Epithelial cell of proximal tubule (primary cell): ENCODE measurements at regions not wholly inside any gene's neighbourhood (a gene's known extent, or its start where the extent isn't known, plus 50 kb on each side); places are given as distances from the start of the nearest gene placed in this dataset.
A peak's percentile ranks its signal among the peaks of the same experiment; 100 is the strongest.
"Not testable (repeated sequence)": the region's sequence is repeated elsewhere in the genome, so short reads cannot be mapped to it uniquely, and the experiment has no call there.

Experiments used
- DNase-seq: peaks from one replicate; pipeline ENCODE4 v3.0.0-alpha.2; 2011; ENCODE audit warnings: low read depth
- H3K4me3 ChIP-seq: 2 replicates; pipeline ENCODE4 v1.5.1; 2011; ENCODE audit warnings: low read depth, mild to moderate bottlenecking, low read length
- TF ChIP-seq, protein P1 (sequence below): conservative IDR thresholded peaks from 2 replicates; pipeline ENCODE4 v1.5.1; 2012; ENCODE audit warnings: low read depth, mild to moderate bottlenecking, low read length

DNA sequence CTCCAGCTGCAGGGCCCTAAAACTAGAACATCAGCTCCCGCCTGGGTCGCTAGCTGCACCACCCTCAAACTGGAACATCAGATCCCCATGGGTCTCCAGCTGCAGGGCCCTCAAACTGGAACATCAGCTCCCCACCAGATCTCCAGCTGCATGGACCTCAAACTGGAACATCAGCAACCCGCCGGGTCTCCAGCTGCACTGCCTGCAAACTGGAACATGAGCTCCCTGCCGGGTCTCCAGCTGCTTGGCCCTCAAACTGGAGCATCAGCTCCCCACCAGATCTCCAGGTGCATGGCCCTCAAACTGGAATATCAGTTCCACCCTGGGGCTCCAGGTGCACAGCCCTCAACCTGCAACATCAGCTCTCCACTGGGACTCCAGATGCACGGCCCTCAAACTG lies 82.7 kb downstream of the TFRC start:
- not testable (repeated sequence) for DNase-seq

DNA sequence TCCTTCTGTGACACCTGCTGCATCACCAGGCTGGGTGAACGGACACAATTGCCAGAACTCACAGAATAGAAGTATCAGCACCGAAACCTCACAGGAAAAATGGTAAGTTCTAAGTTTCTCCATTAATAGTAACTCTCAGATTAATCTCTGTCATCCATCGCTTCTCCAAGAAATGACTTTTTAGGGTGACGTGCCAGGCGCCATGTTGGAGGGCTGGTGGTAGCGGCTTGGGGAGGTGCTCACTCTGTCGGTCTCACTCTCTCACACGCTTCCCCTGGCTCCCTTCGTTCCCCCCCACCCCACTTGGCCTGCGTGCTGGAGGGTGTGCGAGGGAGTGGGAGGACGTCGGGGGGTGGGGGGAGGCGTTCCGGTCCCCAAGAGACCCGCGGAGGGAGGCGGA lies 85.6 kb downstream of the TFRC start:
- not testable (repeated sequence) for DNase-seq, H3K4me3 ChIP-seq

More for the DNA sequence above, 82.7 kb downstream of the TFRC start:
- not testable (repeated sequence) for H3K4me3 ChIP-seq

DNA sequence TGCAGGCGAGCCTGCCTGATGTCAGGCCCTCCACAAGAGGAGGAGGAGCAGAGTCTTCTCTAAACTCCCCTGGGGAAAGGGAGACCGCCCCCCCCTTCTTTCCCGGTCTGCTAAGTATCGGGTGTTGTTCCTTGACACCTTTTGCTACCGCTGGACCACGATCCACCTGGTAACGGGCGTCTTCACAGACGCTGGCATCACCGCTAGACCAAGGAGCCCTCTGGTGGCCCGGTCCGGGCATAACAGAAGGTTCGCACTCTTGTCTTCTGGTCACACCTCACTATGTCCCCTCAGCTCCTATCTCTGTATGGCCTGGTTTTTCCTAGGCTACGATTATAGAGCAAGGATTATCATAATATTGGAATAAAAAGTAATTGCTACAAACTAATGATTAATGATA lies 86.0 kb upstream of the TNK2 start:
- not testable (repeated sequence) for H3K4me3 ChIP-seq, DNase-seq
- TF ChIP-seq, protein P1, sequence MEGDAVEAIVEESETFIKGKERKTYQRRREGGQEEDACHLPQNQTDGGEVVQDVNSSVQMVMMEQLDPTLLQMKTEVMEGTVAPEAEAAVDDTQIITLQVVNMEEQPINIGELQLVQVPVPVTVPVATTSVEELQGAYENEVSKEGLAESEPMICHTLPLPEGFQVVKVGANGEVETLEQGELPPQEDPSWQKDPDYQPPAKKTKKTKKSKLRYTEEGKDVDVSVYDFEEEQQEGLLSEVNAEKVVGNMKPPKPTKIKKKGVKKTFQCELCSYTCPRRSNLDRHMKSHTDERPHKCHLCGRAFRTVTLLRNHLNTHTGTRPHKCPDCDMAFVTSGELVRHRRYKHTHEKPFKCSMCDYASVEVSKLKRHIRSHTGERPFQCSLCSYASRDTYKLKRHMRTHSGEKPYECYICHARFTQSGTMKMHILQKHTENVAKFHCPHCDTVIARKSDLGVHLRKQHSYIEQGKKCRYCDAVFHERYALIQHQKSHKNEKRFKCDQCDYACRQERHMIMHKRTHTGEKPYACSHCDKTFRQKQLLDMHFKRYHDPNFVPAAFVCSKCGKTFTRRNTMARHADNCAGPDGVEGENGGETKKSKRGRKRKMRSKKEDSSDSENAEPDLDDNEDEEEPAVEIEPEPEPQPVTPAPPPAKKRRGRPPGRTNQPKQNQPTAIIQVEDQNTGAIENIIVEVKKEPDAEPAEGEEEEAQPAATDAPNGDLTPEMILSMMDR: peak; percentile 51

DNA sequence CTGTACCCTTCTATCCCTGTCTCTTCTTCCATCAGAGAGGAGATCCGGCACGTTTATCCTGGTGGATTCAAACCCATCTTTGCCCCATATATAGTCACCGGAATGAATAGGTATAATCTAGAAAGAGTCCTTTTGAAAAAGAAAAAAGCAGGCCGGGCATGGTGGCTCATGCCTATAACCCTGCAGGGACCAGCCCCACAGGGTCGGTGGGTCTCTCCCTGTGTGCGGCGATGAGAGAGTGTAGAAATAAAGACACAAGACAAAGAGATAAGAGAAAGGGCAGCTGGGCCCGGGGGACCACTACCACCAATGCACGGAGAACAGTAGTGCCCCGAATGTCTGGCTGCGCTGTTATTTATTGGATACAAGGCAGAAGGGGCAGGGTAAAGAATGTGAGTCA lies 85.3 kb upstream of the TNK2 start:
- not testable (repeated sequence) for DNase-seq, H3K4me3 ChIP-seq

DNA sequence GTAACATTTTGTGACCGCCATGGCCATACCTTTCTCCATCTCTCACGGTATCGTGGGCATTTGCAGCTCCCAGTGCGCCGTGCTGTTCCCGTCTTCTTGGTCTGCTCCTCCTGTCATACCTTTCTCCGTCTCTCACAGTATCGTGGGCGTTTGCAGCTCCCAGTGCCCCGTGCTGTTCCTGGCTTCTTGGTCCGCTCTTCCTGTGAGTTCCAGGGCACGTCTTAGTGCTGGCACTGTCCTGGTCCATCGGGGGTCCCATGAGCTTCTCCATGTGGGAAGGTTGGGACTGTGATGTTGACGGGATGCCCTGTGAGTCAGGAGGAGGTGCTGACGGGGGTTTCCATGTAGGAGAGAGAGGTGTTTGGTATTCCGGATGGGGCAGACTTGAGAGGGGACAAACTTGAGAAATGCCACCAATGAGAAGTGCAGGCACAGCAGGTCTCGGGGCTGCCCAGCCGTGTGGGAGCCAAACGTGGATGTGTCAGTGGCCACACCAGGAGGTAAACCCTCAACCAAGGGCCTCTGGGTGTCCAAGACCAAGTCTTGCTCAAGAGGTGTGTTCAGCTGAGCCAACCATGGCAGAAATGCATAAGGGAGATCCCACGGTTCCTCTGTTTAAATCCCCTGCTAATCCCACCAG lies 84.7 kb upstream of the TNK2 start:
- not testable (repeated sequence) for H3K4me3 ChIP-seq, DNase-seq

DNA sequence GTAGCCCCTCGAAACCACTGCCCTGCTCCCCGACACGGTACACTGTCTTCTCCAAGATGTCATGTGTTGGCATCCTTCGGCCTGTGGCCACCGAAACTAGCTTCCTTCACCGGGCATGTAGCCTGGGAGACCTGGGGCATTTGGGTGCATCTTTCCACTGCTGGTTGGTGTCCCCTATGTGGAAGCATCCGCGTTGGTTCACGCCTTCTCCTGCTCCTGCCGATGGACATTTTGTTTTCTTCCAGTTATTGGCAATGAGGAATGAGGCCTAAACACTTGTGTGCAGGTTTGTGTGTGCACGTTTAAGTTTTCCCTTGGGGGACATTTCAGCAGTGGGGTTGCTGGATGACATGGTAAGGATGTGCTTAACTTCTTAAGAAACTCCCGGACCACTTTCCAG lies 83.6 kb upstream of the TNK2 start:
- not testable (repeated sequence) for DNase-seq, H3K4me3 ChIP-seq

DNA sequence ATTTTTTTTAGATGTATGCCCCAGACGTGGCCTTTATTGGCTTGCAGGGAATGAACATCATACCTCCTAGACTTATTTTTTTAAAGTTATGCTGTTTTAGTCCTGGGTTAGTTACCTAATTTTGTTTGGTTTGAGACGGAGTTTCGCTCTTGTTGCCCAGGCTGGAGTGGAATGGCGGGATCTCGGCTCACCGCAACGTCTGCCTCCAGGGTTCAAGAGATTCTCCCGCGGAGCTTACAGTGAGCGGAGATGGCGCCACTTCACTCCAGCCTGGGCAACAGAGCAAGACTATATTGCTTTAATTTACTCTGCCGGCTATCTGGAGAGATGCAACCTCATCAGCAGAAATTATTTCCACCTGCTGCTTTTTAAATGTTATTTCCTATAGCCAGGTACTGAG lies 82.9 kb upstream of the TNK2 start:
- not testable (repeated sequence) for DNase-seq, H3K4me3 ChIP-seq

DNA sequence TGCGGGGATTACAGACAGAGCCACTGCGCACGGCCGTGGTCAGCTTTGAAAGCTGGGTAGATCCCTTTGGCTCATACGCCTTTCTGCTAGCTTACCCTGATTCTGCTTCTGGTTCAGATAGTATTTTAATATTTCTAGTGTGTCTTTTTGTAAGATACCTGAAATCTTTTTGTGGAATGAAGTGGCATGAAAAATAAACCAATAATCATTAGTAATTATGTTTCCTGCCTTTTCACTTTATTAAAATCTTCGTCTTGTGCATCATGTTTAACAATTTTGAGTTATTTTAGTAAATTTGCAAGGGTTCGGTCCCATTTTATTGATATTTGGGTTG lies 82.5 kb upstream of the TNK2 start:
- H3K4me3 ChIP-seq: peak overlapping the region; percentile 70
- not testable (repeated sequence) for DNase-seq

DNA sequence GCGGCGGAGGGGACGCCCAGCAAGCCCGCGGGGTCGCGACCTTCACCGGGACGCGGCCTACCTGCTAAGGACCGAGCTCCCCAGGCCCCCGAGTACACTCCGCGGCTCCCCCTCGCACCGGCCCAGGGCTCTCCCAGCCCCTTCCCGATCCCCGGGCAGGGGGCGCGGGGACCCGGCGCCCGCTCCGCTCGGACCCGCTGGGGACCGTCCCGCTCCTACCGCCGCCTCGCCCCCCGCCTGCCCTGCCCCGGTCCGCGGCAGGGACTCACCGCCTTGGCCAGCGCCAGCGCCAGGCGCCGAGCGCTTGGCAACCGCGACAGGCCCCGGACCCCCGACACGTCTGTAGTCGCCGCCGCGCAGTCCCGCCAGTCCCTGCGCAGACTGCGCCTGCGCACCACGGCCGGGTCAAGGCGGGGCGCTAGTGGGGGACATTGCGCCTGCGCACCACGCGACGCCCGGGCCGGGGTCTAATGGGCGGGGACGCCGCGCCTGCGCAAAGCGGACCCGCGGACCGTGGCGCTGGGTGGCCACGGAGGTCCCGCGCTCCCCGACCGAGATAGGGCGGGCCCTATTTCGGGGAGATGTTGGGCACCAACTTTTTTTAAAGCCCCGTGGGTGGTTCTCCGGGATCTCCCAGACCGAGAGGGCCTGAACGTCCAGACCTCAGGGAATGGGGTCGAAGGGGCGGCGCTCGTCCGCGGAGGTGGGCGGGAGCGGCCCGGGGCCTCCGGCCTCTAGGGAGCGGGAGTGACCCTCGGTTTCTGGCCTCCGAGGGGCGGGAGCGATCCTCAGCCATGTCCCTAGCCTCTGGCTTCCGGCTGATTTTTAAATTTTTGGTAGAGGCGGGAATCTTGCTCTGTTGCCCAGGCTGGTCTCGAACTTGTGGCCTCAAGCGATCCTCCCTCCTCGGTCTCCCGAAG lies 81.8 kb upstream of the TNK2 start:
- peak overlapping the region; percentile 70 for H3K4me3 ChIP-seq
- not testable (repeated sequence) for DNase-seq

DNA sequence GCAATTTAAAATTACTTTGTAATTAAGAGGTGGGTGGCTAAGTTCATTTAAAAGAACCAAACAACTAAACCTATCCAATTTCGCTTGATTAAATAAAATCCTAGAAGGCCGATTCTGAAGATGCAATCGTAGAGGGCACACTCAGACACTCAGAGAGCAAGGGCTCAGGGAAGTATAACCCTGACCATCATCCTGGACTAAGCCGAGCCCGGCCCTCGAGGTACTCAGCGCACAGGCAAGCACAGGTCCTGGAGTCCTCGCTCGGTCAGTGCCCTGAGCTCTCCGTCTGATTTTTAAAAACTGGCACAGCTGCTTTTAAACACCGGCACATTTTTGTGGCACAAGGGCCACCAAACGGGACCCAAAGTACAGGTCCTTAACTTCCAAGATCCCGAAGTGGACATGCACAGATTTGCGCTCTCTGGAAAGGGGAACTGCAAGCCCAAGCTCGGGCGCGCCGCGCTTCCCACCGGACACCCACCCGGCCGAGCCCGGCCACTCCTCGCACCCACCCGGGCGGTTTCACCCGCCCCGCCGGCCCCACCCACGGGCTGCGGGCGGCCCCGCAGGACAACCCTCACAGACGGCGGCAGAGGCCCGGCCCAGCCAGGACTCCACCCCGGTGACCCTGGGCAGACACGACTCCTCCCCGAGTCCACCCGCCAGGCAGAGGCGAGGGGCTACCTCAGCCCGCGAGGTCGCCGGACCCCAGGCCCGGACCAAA lies 81.0 kb upstream of the TNK2 start:
- not testable (repeated sequence) for DNase-seq

DNA sequence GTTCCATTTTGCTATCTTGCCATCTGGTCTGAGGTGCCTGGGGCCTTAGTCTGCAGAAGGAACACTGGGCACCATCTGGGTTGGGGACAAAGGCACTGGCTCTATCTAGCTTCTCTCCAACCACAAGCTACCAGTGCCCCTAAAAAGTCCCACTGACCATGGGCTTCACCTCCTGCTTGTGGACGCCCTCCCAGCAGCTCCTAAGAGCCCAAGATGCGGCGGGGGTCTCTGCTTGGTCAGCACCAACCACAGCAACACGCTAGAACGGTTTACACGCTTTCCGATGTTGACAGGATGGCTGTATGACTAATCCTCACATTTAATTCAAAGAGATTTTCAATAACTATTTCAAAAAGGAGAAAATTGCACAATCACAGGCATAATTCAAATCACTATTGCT lies 80.4 kb upstream of the TNK2 start:
- DNase-seq, H3K4me3 ChIP-seq: not testable (repeated sequence)

More for the DNA sequence above, 81.0 kb upstream of the TNK2 start:
- H3K4me3 ChIP-seq: peak overlapping the region; percentile 62

DNA sequence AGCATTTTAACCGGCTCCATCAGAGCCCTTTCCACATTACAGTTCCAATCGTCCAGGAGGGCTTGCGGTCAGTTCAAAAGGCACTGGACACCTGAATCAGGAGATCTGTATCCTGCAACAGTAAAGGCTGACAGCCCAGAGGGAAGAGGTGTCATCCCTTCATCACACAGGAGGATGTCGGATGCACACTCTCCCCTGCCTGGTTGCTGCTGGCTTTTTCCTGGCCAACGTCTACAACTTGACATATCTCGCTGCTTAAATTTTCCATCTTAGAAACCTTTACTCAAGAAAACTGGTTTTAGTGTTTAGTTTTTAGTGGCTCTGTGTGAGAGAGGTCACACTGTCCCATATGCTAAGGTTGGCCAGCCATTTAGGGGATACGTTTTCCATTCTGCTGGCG lies 78.7 kb upstream of the TNK2 start:
- not testable (repeated sequence) for DNase-seq, H3K4me3 ChIP-seq

DNA sequence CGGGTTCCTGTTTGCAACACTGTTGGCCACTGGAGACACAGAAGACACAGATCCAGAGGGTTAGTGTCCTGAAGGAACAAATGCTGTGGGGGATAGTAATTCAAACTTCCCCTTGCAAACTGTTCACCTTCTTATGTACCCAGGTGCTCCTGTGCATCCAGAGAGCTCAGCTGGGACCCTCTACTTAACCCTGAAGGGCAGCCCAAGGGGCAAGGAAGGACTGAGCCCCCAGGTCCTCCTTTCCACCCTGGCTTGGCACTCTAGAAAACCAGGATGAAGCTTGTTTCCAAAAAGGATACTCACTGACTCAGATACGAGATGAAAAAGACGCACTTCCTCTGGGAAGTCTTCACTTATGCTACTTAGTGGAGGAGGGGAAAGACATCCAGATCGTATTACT lies 78.2 kb upstream of the TNK2 start:
- DNase-seq, H3K4me3 ChIP-seq: not testable (repeated sequence)

DNA sequence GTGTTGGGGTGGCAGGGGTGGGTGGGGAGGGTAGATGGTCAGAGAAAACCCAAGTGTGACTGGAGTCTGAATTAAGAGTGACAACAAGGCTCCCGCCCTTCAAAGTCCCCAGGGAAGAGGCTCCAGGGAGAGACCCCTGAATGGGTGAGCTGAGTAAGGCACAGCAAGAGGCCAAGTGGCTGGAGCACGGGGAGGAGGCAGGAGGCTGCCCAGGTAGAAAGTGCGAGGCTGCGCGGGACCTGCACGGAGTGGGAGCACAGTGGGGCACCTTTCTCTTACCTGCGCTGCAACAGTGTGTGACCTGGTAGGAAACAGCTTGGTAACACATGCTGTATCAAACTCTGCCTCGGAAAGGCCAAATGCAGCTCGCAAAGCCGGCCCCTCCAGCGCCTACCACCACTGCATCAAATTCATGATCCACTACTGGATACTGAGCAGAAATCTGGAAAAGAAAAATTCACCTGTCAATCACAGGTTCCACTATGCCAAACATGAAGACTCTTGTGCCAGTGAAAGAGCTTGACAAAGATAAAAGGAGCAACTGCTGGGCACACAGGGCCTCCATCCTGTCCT lies 77.1 kb upstream of the TNK2 start:
- H3K4me3 ChIP-seq, DNase-seq: not testable (repeated sequence)

DNA sequence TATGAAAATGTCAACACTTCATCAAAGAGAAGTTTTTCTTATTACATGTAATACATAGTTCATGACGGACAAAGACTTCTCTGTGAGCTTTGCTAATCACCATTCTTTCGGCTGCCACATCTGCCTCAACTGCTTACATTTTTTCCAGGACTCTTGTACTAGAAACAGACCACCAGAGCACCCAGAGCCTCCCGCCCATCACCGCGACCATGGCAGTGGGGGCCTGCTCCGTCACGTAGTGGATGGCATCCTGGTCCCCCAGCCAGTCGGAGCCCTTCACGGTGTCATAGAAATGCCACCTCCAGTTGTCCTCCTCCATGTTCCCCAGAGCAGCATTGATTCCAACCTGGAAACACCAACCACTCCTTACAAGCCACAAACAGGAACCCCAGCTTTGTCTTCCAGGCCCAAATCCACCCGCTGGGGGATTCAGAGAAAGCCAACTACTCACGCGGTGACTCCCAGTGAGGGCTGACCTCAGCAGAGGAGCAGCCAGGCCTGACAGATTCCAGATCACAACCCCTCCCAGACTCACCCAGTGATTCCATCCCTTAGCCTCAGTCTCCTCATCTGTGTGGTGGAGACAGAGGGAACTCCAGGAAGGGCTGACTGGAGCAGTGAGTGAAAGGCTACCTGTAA lies 76.2 kb upstream of the TNK2 start:
- DNase-seq, H3K4me3 ChIP-seq: not testable (repeated sequence)

DNA sequence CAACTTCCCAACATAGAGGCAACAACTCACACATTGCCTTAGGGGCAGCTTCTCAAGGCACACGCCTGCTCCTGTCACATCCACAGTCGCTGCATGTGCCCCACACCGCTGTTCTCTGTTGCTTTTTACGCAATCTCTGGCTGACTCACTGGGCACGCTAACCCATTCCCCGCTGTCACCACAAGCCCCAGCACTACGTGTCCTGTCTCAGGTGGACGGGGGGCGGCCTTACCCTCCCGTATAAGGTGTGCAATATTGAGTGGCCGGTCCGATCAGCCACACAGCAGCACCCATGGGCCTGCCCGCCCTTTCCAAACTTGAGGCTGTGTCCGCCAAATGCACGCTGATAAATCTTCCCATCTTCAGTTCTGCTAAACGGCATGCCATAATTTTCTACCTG lies 75.5 kb upstream of the TNK2 start:
- not testable (repeated sequence) for H3K4me3 ChIP-seq, DNase-seq

DNA sequence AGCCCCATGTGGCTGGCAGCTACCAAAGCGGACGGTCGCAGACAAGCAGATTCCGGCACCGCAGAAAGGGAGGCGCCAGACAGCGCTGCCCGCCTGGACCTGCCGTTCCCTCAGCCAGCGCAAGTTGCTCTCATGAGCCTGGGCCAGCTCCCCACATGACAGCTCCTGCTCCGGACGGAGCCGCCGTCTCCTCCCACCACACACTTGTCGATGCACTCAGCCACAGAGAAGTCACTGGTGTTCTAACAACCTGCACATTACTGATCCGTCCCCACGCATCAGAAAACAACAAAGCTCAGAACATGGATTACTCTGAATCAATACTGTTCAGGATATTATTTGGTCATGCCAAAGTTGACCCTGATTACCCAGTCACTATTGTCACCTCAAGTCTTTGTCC lies 74.4 kb upstream of the TNK2 start:
- H3K4me3 ChIP-seq, DNase-seq: not testable (repeated sequence)

DNA sequence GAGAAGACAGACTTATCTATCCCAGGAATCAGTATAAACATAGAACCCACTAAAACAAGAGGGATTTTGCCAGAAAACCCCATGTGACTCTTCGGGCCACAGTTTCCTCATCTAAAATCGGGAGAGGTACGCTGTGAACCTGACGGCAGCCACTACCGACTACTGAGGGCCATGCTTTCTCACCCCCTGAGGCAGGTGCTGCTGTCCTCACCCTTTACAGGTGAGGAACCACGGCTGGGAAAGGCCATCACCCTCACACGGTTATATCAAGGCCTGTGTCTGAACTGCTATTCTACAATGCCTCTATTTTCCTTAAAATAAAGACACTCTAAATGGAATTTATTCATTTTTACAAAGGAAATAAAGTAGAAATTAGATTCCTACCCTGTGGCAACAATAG lies 73.4 kb upstream of the TNK2 start:
- not testable (repeated sequence) for H3K4me3 ChIP-seq, DNase-seq
